Heart left ventricle (tissue), 13 donors: ENCODE measurements at regions not wholly inside any gene's neighbourhood (a gene's known extent, or its start where the extent isn't known, plus 50 kb on each side); places are given as distances from the start of the nearest gene placed in this dataset.

Source experiments
- POLR2A ChIP-seq, 2 donors: fragments of 450-650 bp; IDR thresholded peaks; one replicate each; pipeline ENCODE4 v1.6.1; 2017; ENCODE audit warnings: antibody characterized with exemption in 2 of 2, mild to moderate bottlenecking in 2 of 2, moderate library complexity in 2 of 2
- TF ChIP-seq, protein P1 (sequence below), 12 donors: fragments of 200-600 bp; sonication (generic) in 4 of 12; IDR thresholded peaks; one replicate each; pipeline versions ENCODE4 v1.5.0 to v1.8.0; 2018 to 2022; ENCODE audit warnings: antibody characterized with exemption in 12 of 12, mild to moderate bottlenecking in 5 of 12
- donor health status: ischemic (EF 13 %, LVEDD 7.1; RV severe dilation, severe dysfunction).
- donor health status: DM: no; HTN: yes; CAD: no.
- donor health status: DM: no; HTN: no; CAD: no.
- donor health status: ischemic (EF 25% LVEDD 6.9; RV normal size, moderate dysfunction).
- donor health status: ischemic (EF 25% LVEDD 5.7; RV mildly dilated, moderate dysfunction).
- donor health status: ischemic (EF 35%, LVEDD 5.7; RV mildly dilated, moderate dysfunction).
- donor health status: nonischemic (EF 11% LVEDD 7.7; RV severe dilation, severe dysfunction).
- donor health status: DM: yes; HTN: yes; CAD: no.
- donor health status: PGD.
- donor health status: ischemic (EF 29% LVEDD 5.4; RV normal size, mild dysfunction).
- donor health status: nonischemic (EF 23%, LVEDD 6.1; RV moderate dilation, normal function).

DNA sequence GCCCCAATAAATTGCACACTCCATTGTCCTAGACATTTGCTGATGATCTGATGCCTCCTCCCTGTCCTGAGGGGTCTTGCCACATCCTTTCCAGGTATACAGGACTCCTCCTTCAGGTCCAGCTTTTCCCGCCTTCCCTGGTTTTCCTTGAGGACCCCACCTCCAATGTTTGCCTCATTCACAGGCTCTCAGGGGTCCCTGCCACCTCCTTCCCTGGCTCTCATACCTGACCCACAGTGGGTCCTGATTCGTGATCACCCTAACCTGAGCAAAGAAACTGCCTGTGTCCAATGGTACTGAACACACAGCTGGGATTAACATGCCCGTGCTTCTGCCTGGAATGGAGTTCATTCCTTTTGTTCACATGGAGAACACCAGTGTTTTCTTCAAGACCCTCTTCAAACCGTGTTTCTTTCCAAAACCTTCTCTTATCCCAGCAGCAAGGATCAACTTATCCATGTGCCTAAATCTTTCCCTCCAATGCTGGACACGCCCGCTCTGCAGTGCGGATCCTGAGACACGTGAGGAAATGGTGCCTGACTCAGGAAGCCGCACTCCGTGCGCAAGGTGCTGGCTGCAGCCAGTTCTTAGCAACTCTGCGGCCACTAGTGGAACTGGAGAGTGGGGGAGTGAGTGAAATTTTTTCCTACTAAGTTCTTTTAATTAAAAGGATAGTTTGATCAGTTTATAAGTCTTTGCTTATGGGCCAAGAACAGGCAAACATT lies 354.6 kb upstream of the SHH start:
- TF ChIP-seq, protein P1, sequence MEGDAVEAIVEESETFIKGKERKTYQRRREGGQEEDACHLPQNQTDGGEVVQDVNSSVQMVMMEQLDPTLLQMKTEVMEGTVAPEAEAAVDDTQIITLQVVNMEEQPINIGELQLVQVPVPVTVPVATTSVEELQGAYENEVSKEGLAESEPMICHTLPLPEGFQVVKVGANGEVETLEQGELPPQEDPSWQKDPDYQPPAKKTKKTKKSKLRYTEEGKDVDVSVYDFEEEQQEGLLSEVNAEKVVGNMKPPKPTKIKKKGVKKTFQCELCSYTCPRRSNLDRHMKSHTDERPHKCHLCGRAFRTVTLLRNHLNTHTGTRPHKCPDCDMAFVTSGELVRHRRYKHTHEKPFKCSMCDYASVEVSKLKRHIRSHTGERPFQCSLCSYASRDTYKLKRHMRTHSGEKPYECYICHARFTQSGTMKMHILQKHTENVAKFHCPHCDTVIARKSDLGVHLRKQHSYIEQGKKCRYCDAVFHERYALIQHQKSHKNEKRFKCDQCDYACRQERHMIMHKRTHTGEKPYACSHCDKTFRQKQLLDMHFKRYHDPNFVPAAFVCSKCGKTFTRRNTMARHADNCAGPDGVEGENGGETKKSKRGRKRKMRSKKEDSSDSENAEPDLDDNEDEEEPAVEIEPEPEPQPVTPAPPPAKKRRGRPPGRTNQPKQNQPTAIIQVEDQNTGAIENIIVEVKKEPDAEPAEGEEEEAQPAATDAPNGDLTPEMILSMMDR (IDR thresholded peaks at IDR 0.05): no peak
- no peak for TF ChIP-seq POLR2A (IDR thresholded peaks at IDR 0.05)
